HG03060 (cell line): ENCODE measurements at regions not wholly inside any gene's neighbourhood (a gene's known extent, or its start where the extent isn't known, plus 50 kb on each side); places are given as distances from the start of the nearest gene placed in this dataset.
"Not testable (repeated sequence)": the region's sequence is repeated elsewhere in the genome, so short reads cannot be mapped to it uniquely, and the experiment has no call there.

ENCODE experiments used
- ATAC-seq: cut with Tn5 transposase; IDR thresholded peaks from one replicate; pipeline ENCODE4 v1.9.1; 2021; ENCODE audit warnings: low read depth, moderate number of reproducible peaks; ENCODE audit not compliant: unreplicated experiment

DNA sequence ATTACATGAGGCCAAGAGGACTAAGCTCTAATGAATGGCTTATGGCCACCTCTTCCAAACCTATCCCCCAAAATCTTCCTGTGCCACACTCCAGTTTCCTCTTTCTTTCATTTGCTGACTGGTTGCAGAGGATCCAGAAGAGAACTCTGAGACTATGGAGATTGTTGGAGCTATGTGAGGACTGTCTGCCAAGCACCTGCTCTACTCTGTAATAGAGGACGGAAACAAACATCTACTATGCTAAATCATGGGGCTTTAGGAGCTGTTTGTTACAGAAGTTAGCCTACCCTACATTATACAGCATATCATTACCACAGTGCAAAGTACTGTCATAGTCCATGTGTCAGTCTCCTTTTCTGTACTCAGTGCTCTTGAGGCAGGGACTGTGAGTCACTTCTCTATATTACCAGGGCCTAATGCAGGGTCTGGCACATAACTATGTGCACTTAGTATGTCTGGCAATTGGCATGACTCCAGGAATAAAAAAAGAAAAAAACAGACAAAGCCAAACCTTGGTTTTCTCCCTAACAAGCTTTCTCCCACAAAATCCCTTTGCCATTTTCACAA, 95.1 kb downstream of the RPAP3 start:
- ATAC-seq = no peak

DNA sequence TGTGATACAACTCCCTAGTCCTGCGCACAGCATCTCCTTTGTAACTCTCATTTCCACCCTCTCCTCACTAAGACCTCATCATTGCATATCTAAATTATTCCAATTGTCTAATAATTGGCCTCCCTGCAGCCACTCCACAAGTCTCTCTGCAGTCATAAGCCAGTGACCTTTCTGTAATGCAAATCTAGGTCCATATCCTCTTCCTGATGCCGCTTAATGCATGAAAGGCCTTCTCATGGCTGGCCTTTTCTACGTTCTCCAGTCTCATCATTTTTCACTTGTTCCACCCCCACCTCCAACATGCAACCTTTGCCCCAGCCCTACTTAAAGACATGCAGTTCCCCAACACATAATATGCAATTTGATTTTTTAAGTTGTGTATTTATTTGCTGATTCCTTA, 96.0 kb downstream of the RPAP3 start:
- ATAC-seq = no peak

DNA sequence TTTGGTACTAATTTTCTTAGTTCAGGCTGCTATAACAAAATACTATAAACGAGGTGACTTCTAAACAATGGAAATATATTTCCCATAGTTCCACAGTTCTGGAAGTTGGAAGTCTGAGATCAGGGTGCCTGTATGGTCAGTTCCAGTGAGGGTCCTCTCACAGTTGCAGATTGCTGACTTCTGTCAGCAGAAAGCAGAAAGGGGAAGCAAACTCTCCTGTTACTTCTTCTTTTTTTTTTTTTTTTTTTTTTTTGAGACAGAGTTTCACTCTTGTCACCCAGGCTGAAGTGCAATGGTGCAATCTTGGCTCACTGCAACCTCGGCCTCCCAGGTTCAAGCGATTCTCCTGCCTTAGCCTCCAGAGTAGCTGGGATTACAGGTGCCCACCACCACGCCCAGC, 97.2 kb downstream of the RPAP3 start:
- not testable (repeated sequence) for ATAC-seq

DNA sequence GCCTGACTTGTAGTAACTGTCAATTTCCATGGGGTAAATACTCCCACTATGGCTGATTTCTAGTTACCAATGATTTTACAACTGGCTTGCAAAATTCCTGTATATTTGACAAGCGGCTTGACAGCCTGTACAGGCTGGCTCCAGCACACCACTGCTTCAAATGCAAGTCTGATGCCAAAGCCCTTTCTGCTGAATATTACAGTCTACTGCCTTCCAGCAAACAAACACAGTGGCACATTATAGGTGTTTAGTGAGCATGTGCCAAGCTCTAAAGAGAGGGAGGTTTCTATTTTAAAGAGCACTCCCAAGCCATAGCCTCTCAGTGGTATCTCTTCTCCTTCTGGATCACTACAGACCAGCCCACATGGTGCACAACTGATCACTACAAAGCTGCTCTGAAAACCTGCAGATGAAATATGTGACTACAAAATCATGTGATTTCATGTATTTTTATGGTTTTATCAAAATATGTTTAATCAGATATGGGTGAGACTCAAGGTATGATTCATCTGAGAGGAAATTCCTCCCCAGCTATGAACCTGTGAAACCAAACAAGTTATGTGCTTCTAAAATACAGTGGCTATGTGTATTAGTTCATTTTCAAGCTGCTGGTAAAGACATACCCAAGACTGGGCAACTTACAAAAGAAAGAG, 101.5 kb downstream of the RPAP3 start:
- no peak for ATAC-seq

DNA sequence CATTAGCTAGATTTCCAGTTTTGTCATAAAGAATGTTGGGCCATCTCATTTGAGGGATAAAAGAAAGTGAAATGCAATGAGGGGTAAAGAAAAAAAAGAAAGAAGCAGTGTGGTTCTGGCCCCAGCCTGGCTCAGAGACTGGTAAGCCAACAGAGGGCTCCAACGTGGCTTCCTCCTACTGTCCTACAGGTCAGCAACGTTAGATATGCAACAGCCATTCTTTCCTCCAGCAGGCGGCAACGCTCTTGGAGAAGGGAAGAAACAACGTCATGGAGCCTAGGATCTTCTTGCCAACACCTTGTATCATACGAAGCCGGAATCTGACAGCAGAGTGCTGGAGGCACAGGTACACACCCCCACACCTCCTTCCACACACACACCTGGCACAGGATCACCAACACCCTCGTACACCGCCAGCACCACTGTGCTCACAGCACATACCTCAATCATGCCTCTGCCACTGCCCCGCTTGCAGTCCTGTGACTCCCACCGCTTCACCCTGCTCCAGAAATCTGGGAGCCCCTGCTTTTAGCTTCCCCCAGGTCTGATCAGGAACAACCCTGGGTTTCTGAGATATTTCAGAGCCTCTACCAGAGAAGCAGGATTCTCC, 102.8 kb downstream of the RPAP3 start:
- ATAC-seq = no peak

DNA sequence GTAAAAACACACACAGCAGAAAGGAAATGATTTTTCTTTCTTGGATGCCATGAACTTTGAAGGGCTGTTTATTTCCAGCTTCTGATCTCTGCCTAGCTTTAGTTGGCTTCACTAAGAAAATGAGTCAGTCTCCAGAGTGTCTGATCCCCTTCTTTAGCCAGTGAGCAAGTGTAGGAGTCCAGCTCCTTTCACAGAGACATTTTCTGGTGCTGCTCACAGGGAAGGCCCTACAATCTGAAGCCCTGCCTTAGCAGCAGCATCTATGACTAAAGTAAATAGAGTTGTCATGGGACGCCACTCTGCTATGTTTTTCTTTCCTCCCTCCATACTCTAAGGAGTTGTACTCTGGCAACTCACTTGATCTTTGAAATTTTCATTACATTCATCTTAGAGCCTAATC, 103.5 kb downstream of the RPAP3 start:
- no peak for ATAC-seq

DNA sequence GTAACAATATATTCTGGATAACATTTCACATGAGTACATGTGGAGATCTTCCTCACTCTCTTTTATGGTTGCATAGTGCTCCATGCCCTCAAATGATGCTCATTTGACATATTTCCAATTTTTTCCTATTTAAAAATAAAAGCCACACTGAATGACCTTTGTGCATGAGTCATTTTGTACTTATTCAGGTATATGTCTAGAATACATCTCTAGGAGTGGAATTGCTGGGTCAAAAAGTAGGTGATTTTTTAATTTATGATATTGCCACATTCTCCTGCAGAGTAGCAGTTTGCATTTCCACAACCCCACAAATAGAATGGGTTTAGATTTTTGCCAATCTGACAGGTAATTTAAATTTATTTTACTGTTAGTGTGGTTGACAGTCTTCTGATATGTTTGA, 104.8 kb downstream of the RPAP3 start:
- ATAC-seq = no peak

DNA sequence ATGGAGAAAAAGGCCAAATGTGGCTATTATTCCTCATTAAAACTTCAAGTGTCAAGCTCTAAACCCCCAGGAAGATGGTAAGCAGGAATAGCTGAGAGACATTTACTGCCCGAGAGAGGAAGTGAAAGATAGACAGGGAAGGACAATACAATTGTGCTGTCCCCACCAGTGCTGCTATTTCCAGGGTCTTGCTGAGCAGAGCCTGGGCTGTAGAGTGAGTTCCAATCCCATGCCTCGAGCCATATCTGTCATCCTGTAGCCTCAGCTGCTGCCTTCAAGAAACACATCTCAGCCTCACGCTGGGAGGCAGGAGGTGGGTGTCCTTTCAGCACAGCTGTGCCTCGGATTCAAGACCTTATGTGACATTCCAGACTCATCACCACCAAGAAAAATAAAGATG, 114.0 kb downstream of the RPAP3 start:
- ATAC-seq = no peak

DNA sequence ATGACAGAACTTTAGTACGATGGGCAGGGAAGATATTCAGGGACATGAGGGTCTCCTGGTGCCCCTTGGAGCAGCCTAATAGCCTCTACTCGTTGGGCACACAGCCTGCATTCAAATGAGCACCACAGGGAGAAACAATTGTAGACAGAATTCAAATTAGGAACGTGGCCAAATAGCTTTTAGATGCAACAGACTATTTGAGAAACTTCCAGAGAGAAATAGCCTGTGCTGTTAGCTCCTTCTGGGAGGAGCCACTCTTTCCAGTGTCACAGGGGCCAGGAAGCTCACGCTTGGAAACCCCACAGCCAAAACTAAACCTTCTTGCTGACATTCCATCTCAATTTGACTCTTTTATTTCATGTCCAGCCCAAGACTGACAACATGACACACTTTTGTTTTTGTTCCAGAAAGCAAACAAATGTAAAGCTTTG, 114.5 kb downstream of the RPAP3 start:
- ATAC-seq = no peak

DNA sequence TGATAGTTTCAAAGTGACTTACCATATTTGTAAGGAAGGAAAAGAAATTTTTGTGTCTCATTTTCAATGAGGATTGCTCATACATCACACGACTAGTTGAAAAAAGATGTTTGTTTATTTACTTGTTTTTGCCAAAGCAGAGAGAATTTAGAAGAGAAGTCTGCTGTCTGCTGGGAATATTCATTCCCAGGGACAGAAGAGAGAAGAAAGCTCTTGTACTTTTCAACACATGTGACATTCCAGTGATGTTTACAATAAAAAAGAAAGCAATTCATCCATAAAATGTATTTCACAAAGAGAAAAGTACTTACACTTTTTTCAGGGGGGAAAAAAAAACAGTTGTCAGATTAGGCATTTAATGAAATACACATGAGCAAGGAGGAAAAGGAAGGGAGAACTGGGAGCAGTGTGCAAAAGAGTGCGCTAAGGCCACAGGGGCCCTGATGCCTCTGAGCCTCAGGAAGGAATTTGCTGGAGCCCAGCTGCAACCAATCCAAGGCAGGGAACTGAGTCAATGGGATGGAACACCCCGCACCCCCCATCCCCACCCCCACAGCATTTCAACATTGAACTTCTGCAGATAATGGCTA, 115.0 kb downstream of the RPAP3 start:
- no peak for ATAC-seq

DNA sequence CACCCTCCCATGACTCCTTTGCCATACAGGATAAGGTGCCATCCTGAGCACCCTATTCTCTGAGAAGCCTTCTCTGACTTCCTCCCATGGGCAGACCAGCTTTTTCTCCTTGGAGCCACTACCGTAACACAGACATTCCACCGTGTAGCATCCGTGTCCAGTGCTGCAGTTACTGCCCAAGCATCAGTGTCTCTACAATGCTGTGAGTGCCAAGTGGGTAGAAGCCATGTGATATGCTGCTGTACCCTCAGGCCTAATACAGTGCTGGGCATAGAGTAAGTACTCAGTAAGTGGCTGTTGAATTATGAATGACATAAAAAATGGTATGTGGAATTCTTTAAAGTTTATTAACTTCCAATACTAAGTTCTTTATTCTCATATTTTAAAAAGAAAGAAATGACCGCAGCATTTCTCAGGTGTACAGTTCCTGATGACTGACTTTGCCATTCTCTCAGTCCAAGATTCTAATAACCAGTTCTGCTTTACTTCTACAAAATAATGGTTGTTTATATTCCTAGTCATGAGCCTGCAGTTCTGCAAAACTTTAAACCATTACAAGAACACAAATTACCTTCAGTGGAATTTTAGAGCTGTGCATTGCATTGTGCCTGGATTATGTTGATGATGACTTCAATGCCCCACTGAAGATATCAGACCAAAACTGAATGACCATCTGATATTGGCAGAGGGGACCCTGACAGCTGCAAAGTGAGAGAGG, 118.7 kb downstream of the RPAP3 start:
- ATAC-seq = no peak

DNA sequence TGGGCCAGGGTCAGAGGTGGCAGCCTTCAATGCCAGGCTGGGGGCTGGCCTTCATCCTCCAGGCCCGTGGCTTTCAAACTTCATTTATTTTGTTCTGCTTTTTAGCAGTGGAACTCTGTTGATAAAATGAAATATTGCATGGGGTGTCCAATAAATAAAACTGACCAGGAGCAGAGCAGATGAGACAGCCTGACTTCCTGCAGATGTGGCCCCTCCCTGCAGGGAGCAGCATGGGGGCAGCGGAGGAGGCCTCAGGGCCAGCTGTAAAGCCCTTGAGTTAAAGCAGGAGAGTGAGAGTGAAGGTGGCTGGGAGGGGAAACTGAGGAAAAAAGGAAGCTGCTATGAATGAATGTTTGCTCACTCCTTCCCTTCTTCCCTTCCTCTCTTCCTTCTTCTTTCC, 120.3 kb downstream of the RPAP3 start:
- ATAC-seq = no peak

DNA sequence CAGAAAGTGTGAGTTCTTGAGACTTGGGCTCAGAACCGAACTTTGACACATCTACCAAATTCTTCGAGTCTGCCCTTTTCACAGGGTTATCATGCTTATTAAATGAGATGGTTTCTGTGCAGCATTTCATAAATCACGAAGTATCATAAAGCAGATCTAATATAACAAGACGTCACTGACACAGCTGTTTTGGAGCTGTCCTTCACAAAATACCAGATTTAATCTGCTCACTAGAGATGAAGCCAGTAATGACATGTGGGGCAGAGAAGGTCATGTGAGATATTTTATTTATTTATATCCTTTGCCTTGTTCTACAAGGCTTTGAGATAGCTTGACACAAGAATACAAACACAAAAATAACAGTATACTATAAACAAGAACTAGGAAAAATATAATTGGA, 127.0 kb downstream of the RPAP3 start:
- no peak for ATAC-seq

DNA sequence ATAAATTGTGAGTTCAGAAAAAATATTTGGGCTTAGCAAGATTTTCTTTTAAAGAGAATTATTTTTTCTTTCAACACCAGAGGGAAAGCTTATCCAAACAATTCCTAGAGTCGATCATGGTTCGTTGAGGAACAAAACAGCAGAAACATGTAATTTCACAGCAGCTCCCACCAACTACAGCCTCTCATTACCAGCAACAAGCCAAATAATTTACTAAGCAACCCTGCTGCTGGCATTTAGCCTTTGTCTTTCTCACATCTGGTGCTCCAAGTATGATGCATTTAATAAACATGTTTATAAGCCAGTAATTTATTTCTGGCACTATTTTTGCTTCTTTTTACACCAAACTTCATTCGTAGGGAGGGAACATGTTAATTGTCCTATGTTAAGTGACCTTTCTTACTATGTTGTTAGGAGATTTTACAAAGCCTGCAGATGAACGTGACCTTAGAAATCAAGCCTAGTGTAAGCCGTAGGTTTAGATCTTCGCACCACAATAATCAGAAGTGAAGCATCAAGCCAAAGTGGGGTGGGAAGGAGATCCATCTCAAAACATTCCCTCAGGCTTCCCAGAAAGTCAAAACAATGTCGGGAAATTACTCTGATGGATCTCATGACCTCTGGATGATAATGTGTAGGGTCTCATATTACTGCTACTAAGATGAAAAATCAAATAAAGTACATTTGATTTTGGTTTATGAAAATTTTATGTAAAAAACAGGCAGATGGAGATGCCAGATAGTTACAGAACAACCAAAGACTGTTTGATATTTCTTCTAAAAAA, 128.4 kb downstream of the RPAP3 start:
- no peak for ATAC-seq

DNA sequence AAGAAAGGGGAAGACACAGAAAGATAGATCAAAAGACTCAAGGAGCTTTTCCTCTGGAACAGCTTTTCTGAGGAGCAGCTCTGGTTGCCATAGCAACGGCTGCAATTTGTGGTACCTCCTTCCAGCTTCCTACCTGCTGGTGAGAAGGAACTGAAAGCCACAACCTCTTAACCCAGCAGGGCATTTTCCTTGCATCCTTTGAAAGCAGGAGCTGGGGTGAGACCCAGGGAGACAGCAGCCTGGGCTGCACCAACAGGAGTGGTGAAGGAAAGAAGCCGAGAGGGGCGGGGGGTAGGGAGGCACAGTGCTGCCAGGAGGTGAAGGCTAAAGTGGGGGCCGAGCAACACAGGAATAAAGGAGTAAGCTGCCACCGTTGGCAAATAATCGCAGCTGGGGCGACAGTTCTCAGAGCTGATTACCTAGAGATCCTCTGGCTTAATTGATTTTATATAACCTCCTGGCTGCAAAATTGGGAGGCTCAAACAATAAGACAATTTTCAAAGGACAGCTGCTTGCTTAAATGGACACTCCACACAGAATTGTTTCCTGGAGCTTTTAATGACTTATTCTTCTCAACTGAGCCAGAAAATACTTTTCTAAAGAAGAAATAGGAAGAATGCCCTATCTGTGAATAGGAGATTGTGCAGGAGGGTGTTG, 129.4 kb downstream of the RPAP3 start:
- no peak for ATAC-seq

DNA sequence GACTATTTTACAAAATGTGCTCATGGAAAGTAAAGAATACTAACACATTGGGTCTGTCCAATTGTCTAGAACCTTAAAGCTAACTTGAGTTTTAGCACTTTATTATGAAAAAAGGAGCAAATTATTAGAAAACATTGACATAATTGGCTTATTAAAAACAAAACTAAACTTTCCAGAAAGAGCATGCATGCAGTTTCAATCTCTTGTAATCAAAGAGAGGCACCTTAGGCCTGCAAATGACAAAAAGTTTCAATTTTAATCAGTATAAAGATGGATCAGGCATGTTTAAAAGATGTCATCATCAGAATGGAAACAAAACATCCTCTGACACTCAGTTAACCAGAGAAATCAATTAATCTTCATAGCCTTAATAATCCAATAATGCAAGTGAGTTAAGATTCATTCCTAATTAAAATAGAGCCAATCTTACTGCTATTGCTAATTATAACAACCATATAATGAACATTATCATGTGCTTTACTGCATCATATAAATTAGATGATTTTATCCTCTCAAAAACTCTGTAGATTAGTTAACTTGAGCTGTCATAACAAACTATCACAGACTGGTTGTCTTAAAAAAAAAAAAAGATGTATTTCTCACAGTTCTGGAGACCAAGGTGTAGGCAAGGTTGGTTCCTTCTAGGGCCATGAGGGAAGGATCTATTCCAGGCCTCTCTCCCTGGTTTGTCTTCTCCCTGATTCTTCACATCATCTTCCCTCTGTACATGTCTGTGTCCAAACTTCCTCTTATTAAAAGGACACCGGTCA, 131.4 kb downstream of the RPAP3 start:
- no peak for ATAC-seq

DNA sequence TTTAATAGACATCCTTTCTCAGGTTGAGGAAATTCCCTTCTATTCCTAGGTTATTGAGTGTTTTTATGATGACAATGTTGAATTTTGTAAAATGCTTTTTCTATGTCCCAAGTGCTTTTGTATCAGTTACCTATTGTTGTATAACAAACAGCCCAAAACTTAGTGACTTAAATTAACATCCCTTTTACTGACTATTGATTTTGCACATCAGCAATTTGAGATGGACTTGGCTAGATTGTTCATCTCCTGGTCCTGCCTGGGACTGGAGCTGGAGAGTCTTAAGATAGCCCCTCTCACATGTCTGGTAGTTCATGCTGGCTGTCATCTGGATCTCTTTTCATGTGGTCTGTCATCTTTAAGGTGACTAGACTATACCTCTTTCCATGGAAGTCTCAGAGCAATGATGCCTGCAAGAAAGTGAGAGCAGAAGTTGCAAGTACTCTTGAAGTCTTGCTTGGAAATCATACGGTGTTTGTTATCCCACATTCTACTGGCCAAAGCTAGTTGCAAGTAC, 132.6 kb downstream of the RPAP3 start:
- ATAC-seq = no peak

DNA sequence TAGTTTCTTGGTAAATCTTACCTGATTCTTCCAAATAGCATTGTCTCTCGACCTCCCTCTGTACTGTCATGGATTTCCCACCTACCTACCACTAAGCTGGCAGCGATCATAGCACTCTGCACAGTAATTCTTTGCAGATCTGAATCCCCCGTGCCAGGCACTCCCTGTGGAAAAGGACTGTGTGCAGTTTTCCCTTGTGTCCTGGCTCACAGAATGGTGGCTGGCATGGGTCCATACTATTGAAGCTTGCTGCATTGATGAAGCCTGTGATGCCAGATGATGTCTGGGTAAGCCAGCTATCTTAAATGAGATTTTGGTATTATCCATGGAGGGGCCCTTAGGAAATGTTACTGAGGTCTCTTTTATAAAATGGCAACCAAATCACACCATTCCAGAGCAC, 135.7 kb downstream of the RPAP3 start:
- no peak for ATAC-seq

DNA sequence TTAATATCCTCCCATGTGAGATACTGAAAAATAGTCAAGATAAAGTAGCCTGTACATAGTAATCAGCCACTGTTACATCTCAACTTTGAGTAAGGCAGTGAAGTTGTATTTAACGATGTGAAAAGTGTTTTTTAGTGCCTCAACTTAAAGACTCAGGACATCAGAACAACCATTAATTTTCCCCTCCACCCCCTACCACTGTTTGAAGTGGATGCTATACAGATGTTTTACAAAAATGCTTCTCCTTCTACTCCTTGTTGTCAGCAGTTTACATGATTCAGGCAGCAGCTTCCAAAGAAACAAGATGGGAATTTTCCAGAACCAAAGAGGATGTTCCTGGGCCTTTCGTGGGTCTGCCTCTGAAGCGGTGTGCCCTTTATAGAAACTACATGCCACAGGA, 143.6 kb downstream of the RPAP3 start:
- no peak for ATAC-seq
